Heart left ventricle (tissue), 16 donors: ENCODE measurements at regions not wholly inside any gene's neighbourhood (a gene's known extent, or its start where the extent isn't known, plus 50 kb on each side); places are given as distances from the start of the nearest gene placed in this dataset.

ENCODE experiments used
- ATAC-seq, 4 donors: fragments of 200-7000 bp; cut with Tn5 transposase; one replicate each; pipeline ENCODE4 v1.9.1; 2020 to 2022; ENCODE audit warnings: moderate library complexity in 4 of 4, mild to moderate bottlenecking in 3 of 4, moderate number of reproducible peaks in 1 of 4
- DNase-seq, 5 donors: peaks; one replicate each; pipeline ENCODE4 v3.0.0-alpha.2; 2020
- H3K27ac ChIP-seq, 12 donors: fragments of 200-600 bp; sonication (generic) in 4 of 12; one replicate each; pipeline versions ENCODE4 v1.5.0 to v1.8.0; 2016 to 2022; ENCODE audit warnings: mild to moderate bottlenecking in 2 of 12
- H3K27me3 ChIP-seq, 9 donors: fragments of 200-600 bp; sonication (generic) in 2 of 9; one replicate each; pipeline versions ENCODE4 v1.5.1 to v1.8.0; 2016 to 2022; ENCODE audit warnings: mild to moderate bottlenecking in 3 of 9
- H3K36me3 ChIP-seq, 9 donors: fragments of 200-600 bp; sonication (generic) in 2 of 9; one replicate each; pipeline versions ENCODE4 v1.5.0 to v1.8.0; 2018 to 2022; ENCODE audit warnings: mild to moderate bottlenecking in 2 of 9
- H3K4me1 ChIP-seq, 12 donors: fragments of 200-600 bp; sonication (generic) in 4 of 12; one replicate each; pipeline versions ENCODE4 v1.5.0 to v1.8.0; 2016 to 2022; ENCODE audit warnings: mild to moderate bottlenecking in 3 of 12
- H3K4me3 ChIP-seq, 12 donors: fragments of 200-600 bp; sonication (generic) in 4 of 12; one replicate each; pipeline versions ENCODE4 v1.5.0 to v1.8.0; 2017 to 2022; ENCODE audit warnings: mild to moderate bottlenecking in 9 of 12, moderate library complexity in 4 of 12
- H3K9me3 ChIP-seq, 12 donors: fragments of 200-600 bp; sonication (generic) in 4 of 12; one replicate each; pipeline versions ENCODE4 v1.5.0 to v1.8.0; 2016 to 2022; ENCODE audit warnings: mild to moderate bottlenecking in 1 of 12
- POLR2A ChIP-seq, 2 donors: fragments of 450-650 bp; IDR thresholded peaks; one replicate each; pipeline ENCODE4 v1.6.1; 2017; ENCODE audit warnings: antibody characterized with exemption in 2 of 2, mild to moderate bottlenecking in 2 of 2, moderate library complexity in 2 of 2
- WGBS, 4 donors: extraction: QIAGEN DNeasy Blood & Tissue Kit in 2 of 4; methylation state at CpG; one replicate each; pipeline versions ENCODE4 v1.1.5 to v1.1.7; 2013 to 2018; 5-methylcytosine and 5-hydroxymethylcytosine counted together
- intact Hi-C, 10 donors: fragments of 100-400 bp; cut with DNase I; formaldehyde crosslinking; loops; one replicate each; pipeline versions ENCODE4 v1.11.1 to v1.14.2; 2022
- TF ChIP-seq, protein P1 (sequence below), 12 donors: fragments of 200-600 bp; sonication (generic) in 4 of 12; IDR thresholded peaks; one replicate each; pipeline versions ENCODE4 v1.5.0 to v1.8.0; 2018 to 2022; ENCODE audit warnings: antibody characterized with exemption in 12 of 12, mild to moderate bottlenecking in 5 of 12
- donor health status: ischemic (EF 13 %, LVEDD 7.1; RV severe dilation, severe dysfunction).
- donor health status: healthy with polysubstance abuse.
- donor health status: DM: no; HTN: yes; CAD: no.
- donor health status: DM: no; HTN: no; CAD: no.
- donor health status: ischemic (EF 25% LVEDD 6.9; RV normal size, moderate dysfunction).
- donor health status: ischemic (EF 25% LVEDD 5.7; RV mildly dilated, moderate dysfunction).
- donor health status: healthy.
- donor health status: DM: yes; HTN: yes; CAD: no.
- donor health status: ischemic (EF 35%, LVEDD 5.7; RV mildly dilated, moderate dysfunction).
- donor health status: nonischemic (EF 11% LVEDD 7.7; RV severe dilation, severe dysfunction).
- donor health status: DM: yes; HTN: yes; CAD: no.
- donor health status: PGD.
- donor health status: ischemic (EF 29% LVEDD 5.4; RV normal size, mild dysfunction).
- donor health status: nonischemic (EF 23%, LVEDD 6.1; RV moderate dilation, normal function).

DNA sequence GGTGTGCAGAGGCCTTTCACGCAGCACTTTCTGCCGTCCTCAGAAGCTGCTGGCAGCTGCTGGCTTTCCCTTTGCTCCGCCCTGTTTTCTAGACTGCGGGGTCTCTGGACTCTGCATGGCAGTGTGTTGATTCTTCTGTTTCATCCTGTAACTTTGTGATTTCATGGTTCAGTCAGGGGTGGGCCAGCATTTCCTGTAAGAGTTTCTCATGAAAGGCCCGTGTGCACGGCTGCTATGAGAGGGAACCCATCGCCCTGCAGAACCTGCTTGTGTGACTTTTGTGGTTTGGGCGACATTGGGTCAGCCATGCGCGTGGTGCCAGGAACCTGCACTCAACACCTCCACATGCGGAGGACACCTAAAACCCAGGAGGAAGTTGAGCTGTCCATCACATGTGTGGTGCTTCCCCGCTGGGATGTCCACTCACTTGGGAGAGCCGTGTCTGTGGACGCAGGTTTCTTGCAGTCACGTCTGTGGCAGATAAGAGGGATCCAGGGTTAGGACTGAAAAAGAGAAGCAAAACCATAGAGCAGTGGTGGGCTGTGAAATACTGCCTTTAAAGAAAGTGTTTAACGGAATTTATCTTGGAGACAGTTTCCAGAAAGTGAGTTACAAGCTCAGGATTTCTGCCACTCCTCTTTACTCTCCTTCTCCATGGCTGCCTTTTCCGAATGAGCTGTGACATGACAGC lies 167.3 kb upstream of the ALKAL2 start:
- no peaks in the 10 kb centered on the region for H3K4me1 ChIP-seq
- H3K4me3 ChIP-seq: no peak overlapping the region
- ATAC-seq: no peak
- H3K36me3 ChIP-seq: no peaks in the 10 kb centered on the region
- H3K27me3 ChIP-seq: peaks cover 0 to 60% (median 6%) of the 10 kb centered on the region in 9 donors
- no peaks in the 10 kb centered on the region for H3K9me3 ChIP-seq
- H3K27ac ChIP-seq: no peak overlapping the region
- no peak for DNase-seq
- WGBS, 4 donors: 66 to 72% (median 69%) methylated on average over 17 of the region's 17 CpGs
- TF ChIP-seq, protein P1, sequence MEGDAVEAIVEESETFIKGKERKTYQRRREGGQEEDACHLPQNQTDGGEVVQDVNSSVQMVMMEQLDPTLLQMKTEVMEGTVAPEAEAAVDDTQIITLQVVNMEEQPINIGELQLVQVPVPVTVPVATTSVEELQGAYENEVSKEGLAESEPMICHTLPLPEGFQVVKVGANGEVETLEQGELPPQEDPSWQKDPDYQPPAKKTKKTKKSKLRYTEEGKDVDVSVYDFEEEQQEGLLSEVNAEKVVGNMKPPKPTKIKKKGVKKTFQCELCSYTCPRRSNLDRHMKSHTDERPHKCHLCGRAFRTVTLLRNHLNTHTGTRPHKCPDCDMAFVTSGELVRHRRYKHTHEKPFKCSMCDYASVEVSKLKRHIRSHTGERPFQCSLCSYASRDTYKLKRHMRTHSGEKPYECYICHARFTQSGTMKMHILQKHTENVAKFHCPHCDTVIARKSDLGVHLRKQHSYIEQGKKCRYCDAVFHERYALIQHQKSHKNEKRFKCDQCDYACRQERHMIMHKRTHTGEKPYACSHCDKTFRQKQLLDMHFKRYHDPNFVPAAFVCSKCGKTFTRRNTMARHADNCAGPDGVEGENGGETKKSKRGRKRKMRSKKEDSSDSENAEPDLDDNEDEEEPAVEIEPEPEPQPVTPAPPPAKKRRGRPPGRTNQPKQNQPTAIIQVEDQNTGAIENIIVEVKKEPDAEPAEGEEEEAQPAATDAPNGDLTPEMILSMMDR (IDR thresholded peaks at IDR 0.05): no peak
- no peak for TF ChIP-seq POLR2A (IDR thresholded peaks at IDR 0.05)
- intact Hi-C loops: no loop called here

DNA sequence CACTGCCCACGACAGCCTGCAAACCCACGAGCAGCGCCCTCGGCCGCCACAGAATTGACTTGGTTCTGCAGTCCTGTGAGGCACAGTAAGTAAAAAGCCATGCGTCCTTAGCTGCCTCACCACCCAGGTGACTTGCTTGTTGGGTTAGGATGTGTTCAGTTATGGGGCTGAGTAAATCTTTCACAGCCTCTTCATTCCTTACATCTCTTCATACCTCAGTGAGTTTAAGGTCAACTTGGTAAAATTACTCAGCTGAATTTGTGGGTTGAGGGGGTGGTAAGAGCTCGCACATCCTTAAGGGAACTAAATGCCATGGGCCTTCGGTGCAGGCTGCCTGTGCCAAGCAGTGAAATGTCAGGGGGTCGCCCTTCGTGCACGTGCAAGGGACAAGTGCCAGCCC lies 165.2 kb upstream of the ALKAL2 start:
- no peak for TF ChIP-seq POLR2A (IDR thresholded peaks at IDR 0.05)
- TF ChIP-seq, protein P1 (IDR thresholded peaks at IDR 0.05): no peak
- DNase-seq: no peak

DNA sequence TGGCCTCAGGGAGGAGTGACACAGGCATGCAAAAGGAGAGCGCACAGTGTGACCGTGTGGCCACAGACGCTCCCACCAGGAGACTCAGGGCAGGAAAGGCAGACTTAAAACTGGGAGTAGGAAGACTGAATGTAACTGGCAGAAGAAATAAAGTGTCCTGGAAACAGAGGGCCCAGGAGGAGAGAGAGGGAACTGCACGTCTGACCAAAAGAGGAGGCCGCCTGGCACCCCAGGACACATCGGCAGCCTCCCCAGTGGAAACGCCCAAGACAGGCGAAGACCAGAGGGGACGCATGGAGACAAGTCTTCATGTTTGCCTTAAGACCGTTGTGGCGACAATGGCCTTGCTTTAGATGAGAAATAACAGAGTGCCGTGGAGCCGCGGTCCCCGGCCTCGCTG lies 163.6 kb upstream of the ALKAL2 start:
- TF ChIP-seq POLR2A (IDR thresholded peaks at IDR 0.05): no peak
- TF ChIP-seq, protein P1 (IDR thresholded peaks at IDR 0.05): no peak
- Histone ChIP-seq H3K4me3 (no peak overlapping the region), H3K36me3 (no peaks in the 10 kb centered on the region), H3K4me1 (no peaks in the 10 kb centered on the region), H3K9me3 (no peaks in the 10 kb centered on the region), H3K27ac (no peak overlapping the region), H3K27me3 (peaks cover 0 to 58% (median 6%) of the 10 kb centered on the region in 9 donors)
- DNase-seq (no peak), ATAC-seq (no peak)
- intact Hi-C loops: no loop called here
- WGBS, 4 donors: 89 to 92% (median 91%) methylated on average over 16 of the region's 16 CpGs

More for the DNA sequence above, 165.2 kb upstream of the ALKAL2 start:
- peaks cover 0 to 60% (median 6%) of the 10 kb centered on the region in 9 donors for H3K27me3 ChIP-seq
- H3K4me3 ChIP-seq: no peak overlapping the region
- intact Hi-C loops: no loop called here
- H3K9me3 ChIP-seq: no peaks in the 10 kb centered on the region
- WGBS, 4 donors: 84 to 90% (median 86%) methylated on average over 11 of the region's 11 CpGs
- ATAC-seq: no peak
- H3K4me1 ChIP-seq: no peaks in the 10 kb centered on the region
- H3K36me3 ChIP-seq: no peaks in the 10 kb centered on the region
- H3K27ac ChIP-seq: no peak overlapping the region

DNA sequence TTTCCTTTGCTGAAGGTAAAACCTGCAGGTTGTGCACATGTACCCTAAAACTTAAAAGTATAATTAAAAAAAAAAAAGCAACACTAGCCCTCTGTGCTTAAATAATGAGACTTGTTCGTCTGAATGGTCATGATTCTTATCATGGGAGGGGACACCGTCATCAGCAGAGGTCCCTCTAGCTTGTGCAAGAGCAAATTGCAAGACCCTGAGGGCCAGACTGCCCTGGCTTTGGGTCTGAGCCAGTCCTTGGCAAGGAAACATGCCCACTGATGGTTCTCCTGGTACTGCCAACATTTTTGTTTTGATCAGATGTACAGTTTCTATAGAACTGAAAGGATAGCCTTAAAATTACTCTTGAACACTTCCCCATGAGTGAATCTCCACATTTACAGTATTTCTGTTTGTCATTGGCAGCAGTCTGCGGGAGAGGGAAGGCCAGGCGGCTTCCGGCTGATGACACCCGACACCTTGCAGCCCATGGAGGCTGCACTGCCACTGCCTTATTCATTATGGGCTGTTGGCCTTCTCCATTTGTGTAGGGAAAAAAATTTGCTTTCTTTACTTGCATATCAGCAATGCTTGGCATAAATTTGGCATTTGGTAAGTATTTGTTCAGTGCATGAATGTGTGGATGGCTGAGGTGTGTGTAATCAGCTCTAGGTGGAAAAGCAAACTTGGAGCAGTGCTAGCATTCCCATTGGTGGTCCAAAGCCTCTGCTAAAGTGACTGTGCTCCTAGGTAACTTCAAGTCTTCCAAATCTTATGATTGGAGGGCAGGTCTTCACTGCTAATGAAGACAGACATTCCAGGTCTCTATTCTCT lies 161.6 kb upstream of the ALKAL2 start:
- intact Hi-C loops: no loop called here
- DNase-seq: no peak
- Histone ChIP-seq H3K9me3 (no peaks in the 10 kb centered on the region), H3K4me3 (no peak overlapping the region), H3K4me1 (no peaks in the 10 kb centered on the region), H3K36me3 (no peaks in the 10 kb centered on the region), H3K27ac (no peak overlapping the region), H3K27me3 (peaks cover 0 to 39% (median 3%) of the 10 kb centered on the region in 9 donors)
- TF ChIP-seq, protein P1 (IDR thresholded peaks at IDR 0.05): no peak
- WGBS, 4 donors: 44 to 64% (median 55%) methylated on average over 6 of the region's 6 CpGs
- no peak for ATAC-seq
